GM18505 (cell line): ENCODE measurements at regions not wholly inside any gene's neighbourhood (a gene's known extent, or its start where the extent isn't known, plus 50 kb on each side); places are given as distances from the start of the nearest gene placed in this dataset.

ENCODE experiments used
- ATAC-seq: cut with Tn5 transposase; IDR thresholded peaks from one replicate; pipeline ENCODE4 v1.9.1; 2021; ENCODE audit not compliant: unreplicated experiment
- POLR2A ChIP-seq: IDR thresholded peaks from 4 replicates; pipeline ENCODE4 v1.6.1; 2011; ENCODE audit warnings: borderline replicate concordance; ENCODE audit not compliant: insufficient read depth, insufficient read length; ENCODE audit errors: extremely low read depth

- no peak for ATAC-seq
- TF ChIP-seq POLR2A, result no peak
These were observed 330.0 kb downstream of the RERGL start for GRCh38 chr12:17759982-17760381.
